Panc1 (cell line): ENCODE measurements at regions not wholly inside any gene's neighbourhood (a gene's known extent, or its start where the extent isn't known, plus 50 kb on each side); places are given as distances from the start of the nearest gene placed in this dataset.

Experiments used
- ATAC-seq: fragments of 200-7000 bp; cut with Tn5 transposase; 2 replicates; pipeline ENCODE4 v1.9.1; 2020; ENCODE audit warnings: mild to moderate bottlenecking, moderate library complexity
- BruUV-seq: library from RNA; stranded (reverse); fragments of 400-500 nt; replicated peaks from 2 replicates; lab custom pipeline; 2021; lab: Mats Ljungman, UMichigan
- CTCF ChIA-PET: fragments of 300-600 bp; sonication (Branson Sonifier 250); formaldehyde crosslinking; loops from one replicate; lab custom pipeline; 2022; ENCODE audit warnings: antibody characterized with exemption; lab: Charles Lee
- POLR2A ChIA-PET: fragments of 300-600 bp; sonication (Branson Sonifier 250); formaldehyde crosslinking; loops from one replicate; lab custom pipeline; 2022; ENCODE audit warnings: antibody characterized with exemption; lab: Charles Lee
- DNase-seq: peaks from one replicate; pipeline ENCODE4 v3.0.0-alpha.2; 2010; ENCODE audit warnings: low read depth, low spot score
- H3K27ac ChIP-seq: 2 replicates; pipeline ENCODE4 v1.5.1; 2011; ENCODE audit warnings: mild to moderate bottlenecking, low read length, inconsistent platforms
- H3K27me3 ChIP-seq: fragments of 200-500 bp; sonication (Bioruptor generic); 2 replicates; pipeline ENCODE4 v1.6.0; 2014; ENCODE audit warnings: low read length, inconsistent platforms; ENCODE audit not compliant: control insufficient read depth, insufficient read depth
- H3K36me3 ChIP-seq: fragments of 200-500 bp; sonication (Bioruptor generic); 2 replicates; pipeline ENCODE4 v1.5.1; 2014; ENCODE audit warnings: inconsistent platforms, mild to moderate bottlenecking, low read length, moderate library complexity; ENCODE audit not compliant: control insufficient read depth, insufficient read depth
- H3K4me1 ChIP-seq: 2 replicates; pipeline ENCODE4 v1.5.1; 2011; ENCODE audit warnings: inconsistent platforms, mild to moderate bottlenecking, low read length, moderate library complexity; ENCODE audit not compliant: control insufficient read depth, insufficient read depth
- H3K4me3 ChIP-seq, 2 experiments: 2 replicates each; pipeline ENCODE4 v1.5.1; 2011 to 2012; ENCODE audit warnings: low read depth in 2 of 2, low read length in 2 of 2, mild to moderate bottlenecking in 2 of 2, inconsistent platforms in 1 of 2, moderate library complexity in 1 of 2
- H3K9me3 ChIP-seq: fragments of 200-500 bp; sonication (Bioruptor generic); 2 replicates; pipeline ENCODE4 v1.5.1; 2014; ENCODE audit warnings: low read depth, mild to moderate bottlenecking, inconsistent platforms, low read length, moderate library complexity; ENCODE audit not compliant: control insufficient read depth, insufficient read depth
- POLR2AphosphoS5 ChIP-seq: IDR thresholded peaks from 2 replicates; pipeline ENCODE4 v1.6.1; 2012; ENCODE audit warnings: mild to moderate bottlenecking, low read depth, low read length, moderate library complexity
- SIN3A ChIP-seq: IDR thresholded peaks from 2 replicates; pipeline ENCODE4 v1.6.1; 2012; ENCODE audit warnings: low read depth, mild to moderate bottlenecking, low read length, moderate library complexity, borderline replicate concordance; ENCODE audit not compliant: insufficient read depth
- TCF7L2 ChIP-seq: IDR thresholded peaks from 2 replicates; pipeline ENCODE4 v1.6.1; 2011; ENCODE audit warnings: mild to moderate bottlenecking, low read depth, low read length, inconsistent platforms
- in situ Hi-C: cut with HindIII; loops from 2 replicates; pipeline ENCODE4 v1.10.0; 2016; ENCODE audit warnings: low sequenced_read_pairs, low pct_unique_long_range_greater_than_20kb
- intact Hi-C: fragments of 100-400 bp; cut with micrococcal nuclease; formaldehyde crosslinking; loops from one replicate; pipeline ENCODE4 v1.10.0; 2022; ENCODE audit not compliant: unreplicated experiment
- TF ChIP-seq, protein P1 (sequence below): fragments of 450-650 bp; IDR thresholded peaks from 2 replicates; pipeline ENCODE4 v1.5.1; 2017; ENCODE audit warnings: mild to moderate bottlenecking
- TF ChIP-seq, protein P2 (sequence below), 2 experiments: IDR thresholded peaks; 2 replicates each; pipeline ENCODE4 v1.6.1; 2011 to 2012; ENCODE audit warnings: low read depth in 2 of 2, control low read depth in 1 of 2, low read length in 1 of 2, mild to moderate bottlenecking in 1 of 2, moderate library complexity in 1 of 2; ENCODE audit not compliant: insufficient read depth in 1 of 2

DNA sequence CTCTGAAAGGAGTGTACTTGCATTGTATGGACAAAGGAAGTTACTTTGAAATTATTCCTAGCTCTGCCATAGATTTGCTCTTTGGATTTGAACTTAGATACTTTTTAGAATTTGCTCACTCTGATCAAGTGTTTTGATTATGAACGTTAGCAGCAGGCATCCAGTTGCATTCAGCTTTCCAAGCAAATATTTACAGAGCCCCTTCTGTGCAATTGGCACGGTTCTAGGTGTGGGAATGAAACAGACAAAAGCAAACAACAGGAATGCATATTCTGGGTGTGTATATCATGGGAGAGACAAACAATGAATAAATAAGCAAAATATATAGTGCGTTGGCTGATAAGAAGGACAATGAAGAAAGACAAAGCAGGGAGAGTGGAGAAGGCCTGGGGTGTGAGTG lies 125.5 kb upstream of the ADAMTS9 start:
- ChIA-PET POLR2A (no interaction called here), CTCF (no interaction called here)
- Histone ChIP-seq H3K27me3 (no peaks in the 10 kb centered on the region), H3K9me3 (no peaks in the 10 kb centered on the region), H3K36me3 (no peaks in the 10 kb centered on the region), H3K4me3 (no peak overlapping the region), H3K27ac (no peak overlapping the region), H3K4me1 (no peaks in the 10 kb centered on the region)
- BruUV-seq, result no TSS peak
- ATAC-seq (no peak), DNase-seq (no peak)
- TF ChIP-seq SIN3A, result no peak
- TF ChIP-seq, protein P1, sequence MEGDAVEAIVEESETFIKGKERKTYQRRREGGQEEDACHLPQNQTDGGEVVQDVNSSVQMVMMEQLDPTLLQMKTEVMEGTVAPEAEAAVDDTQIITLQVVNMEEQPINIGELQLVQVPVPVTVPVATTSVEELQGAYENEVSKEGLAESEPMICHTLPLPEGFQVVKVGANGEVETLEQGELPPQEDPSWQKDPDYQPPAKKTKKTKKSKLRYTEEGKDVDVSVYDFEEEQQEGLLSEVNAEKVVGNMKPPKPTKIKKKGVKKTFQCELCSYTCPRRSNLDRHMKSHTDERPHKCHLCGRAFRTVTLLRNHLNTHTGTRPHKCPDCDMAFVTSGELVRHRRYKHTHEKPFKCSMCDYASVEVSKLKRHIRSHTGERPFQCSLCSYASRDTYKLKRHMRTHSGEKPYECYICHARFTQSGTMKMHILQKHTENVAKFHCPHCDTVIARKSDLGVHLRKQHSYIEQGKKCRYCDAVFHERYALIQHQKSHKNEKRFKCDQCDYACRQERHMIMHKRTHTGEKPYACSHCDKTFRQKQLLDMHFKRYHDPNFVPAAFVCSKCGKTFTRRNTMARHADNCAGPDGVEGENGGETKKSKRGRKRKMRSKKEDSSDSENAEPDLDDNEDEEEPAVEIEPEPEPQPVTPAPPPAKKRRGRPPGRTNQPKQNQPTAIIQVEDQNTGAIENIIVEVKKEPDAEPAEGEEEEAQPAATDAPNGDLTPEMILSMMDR, result no peak
- TF ChIP-seq TCF7L2, result no peak
- TF ChIP-seq, protein P2, sequence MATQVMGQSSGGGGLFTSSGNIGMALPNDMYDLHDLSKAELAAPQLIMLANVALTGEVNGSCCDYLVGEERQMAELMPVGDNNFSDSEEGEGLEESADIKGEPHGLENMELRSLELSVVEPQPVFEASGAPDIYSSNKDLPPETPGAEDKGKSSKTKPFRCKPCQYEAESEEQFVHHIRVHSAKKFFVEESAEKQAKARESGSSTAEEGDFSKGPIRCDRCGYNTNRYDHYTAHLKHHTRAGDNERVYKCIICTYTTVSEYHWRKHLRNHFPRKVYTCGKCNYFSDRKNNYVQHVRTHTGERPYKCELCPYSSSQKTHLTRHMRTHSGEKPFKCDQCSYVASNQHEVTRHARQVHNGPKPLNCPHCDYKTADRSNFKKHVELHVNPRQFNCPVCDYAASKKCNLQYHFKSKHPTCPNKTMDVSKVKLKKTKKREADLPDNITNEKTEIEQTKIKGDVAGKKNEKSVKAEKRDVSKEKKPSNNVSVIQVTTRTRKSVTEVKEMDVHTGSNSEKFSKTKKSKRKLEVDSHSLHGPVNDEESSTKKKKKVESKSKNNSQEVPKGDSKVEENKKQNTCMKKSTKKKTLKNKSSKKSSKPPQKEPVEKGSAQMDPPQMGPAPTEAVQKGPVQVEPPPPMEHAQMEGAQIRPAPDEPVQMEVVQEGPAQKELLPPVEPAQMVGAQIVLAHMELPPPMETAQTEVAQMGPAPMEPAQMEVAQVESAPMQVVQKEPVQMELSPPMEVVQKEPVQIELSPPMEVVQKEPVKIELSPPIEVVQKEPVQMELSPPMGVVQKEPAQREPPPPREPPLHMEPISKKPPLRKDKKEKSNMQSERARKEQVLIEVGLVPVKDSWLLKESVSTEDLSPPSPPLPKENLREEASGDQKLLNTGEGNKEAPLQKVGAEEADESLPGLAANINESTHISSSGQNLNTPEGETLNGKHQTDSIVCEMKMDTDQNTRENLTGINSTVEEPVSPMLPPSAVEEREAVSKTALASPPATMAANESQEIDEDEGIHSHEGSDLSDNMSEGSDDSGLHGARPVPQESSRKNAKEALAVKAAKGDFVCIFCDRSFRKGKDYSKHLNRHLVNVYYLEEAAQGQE (IDR thresholded peaks at IDR 0.05; ENCODE audit: insufficient read depth in 1 of 2, low read depth in 2 of 2, low read length in 1 of 2), result no peak
- TF ChIP-seq POLR2AphosphoS5, result no peak
- intact Hi-C loops, result no loop called here
- in situ Hi-C loops, result no loop called here

DNA sequence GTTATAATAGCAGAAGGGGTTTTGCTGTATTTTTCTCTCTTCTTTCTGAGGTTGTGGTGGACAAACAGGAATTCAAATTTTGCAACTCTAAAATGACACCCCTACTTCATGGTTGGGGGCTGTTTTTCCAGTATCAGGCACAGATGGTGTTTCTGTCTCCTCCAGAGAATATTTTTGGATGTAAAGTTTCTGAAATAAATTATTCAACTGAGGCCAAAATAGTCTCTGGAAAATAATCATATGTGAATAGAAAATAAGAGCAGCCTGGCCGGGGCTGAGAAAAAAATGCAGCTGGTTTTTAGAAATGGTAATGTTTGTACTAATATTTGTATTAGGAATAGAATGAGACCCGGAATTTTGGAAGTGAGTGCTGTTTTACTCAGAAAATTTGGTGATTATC lies 121.3 kb upstream of the ADAMTS9 start:
- DNase-seq, result no peak
- Histone ChIP-seq H3K4me1 (no peaks in the 10 kb centered on the region), H3K36me3 (no peaks in the 10 kb centered on the region), H3K27ac (no peak overlapping the region), H3K27me3 (no peaks in the 10 kb centered on the region), H3K9me3 (no peaks in the 10 kb centered on the region), H3K4me3 (no peak overlapping the region)
- ATAC-seq, result no peak
- in situ Hi-C loops (no loop called here), intact Hi-C loops (no loop called here)
- no TSS peak for BruUV-seq
- TF ChIP-seq TCF7L2 (no peak), SIN3A (no peak), POLR2AphosphoS5 (no peak)
- TF ChIP-seq, protein P1, result no peak
- TF ChIP-seq, protein P2 (IDR thresholded peaks at IDR 0.05; ENCODE audit: insufficient read depth in 1 of 2, low read depth in 2 of 2, low read length in 1 of 2), result no peak
- ChIA-PET POLR2A (no interaction called here), CTCF (no interaction called here)
